HepG2 (cell line): ENCODE measurements at regions not wholly inside any gene's neighbourhood (a gene's known extent, or its start where the extent isn't known, plus 50 kb on each side); places are given as distances from the start of the nearest gene placed in this dataset.

Experiments used
- ATAC-seq: fragments of 200-7000 bp; cut with Tn5 transposase; 3 replicates; pipeline ENCODE4 v1.9.1; 2020; ENCODE audit warnings: mild to moderate bottlenecking, moderate library complexity
- BruUV-seq: library from RNA; stranded (reverse); fragments of 400-500 nt; replicated peaks from 2 replicates; lab custom pipeline; 2021; lab: Mats Ljungman, UMichigan
- CTCF ChIA-PET: fragments of 300-600 bp; formaldehyde crosslinking; extraction: SDS; loops from one replicate; lab custom pipeline; 2021; ENCODE audit warnings: low total read pairs, inconsistent platforms, low intra/inter-chr PET ratio; lab: Yijun Ruan, JAX
- POLR2A ChIA-PET: fragments of 350-600 bp; sonication (Branson Sonifier 250); formaldehyde crosslinking; loops from one replicate; lab custom pipeline; 2020; ENCODE audit warnings: antibody characterized with exemption, inconsistent platforms; lab: Yijun Ruan, JAX
- DNase-seq: peaks from one replicate; pipeline ENCODE4 v3.0.0-alpha.2; 2015; ENCODE audit warnings: low spot score
- FAIRE-seq: peaks from 3 replicates; lab custom pipeline; 2011; peaks lifted over from hg19 to GRCh38; lab: Jason Lieb, UNC
- H2AFZ ChIP-seq: one replicate; pipeline ENCODE4 v1.6.1; 2011; ENCODE audit warnings: low read length, inconsistent platforms
- H3K27ac ChIP-seq: fragments of 300-600 bp; 3 replicates; pipeline ENCODE4 v1.8.0; 2011; ENCODE audit warnings: mixed run types, mild to moderate bottlenecking, mixed read lengths, low read length, inconsistent platforms; ENCODE audit not compliant: insufficient read depth; ENCODE audit errors: extremely low read length
- H3K27me3 ChIP-seq, 2 experiments: fragments of 200-600 bp in 1 of 2; 2 replicates in 1 of 2; 3 replicates in 1 of 2; pipeline versions ENCODE4 v1.6.0 to v1.8.0; 2011; ENCODE audit warnings: low read length in 2 of 2, mild to moderate bottlenecking in 2 of 2, moderate library complexity in 2 of 2, inconsistent platforms in 1 of 2; ENCODE audit not compliant: insufficient read depth in 2 of 2, control insufficient read depth in 1 of 2
- H3K36me3 ChIP-seq, 2 experiments: fragments of 200-600 bp in 1 of 2; replicated peaks in 1 of 2; 2 replicates in 1 of 2; 3 replicates in 1 of 2; pipeline versions ENCODE4 v1.5.1 to v1.8.0; 2011; ENCODE audit warnings: low read length in 2 of 2, inconsistent platforms in 1 of 2; ENCODE audit not compliant: insufficient read depth in 2 of 2, control insufficient read depth in 1 of 2
- H3K4me1 ChIP-seq: 2 replicates; pipeline ENCODE4 v1.5.1; 2012; ENCODE audit warnings: low read length, inconsistent platforms; ENCODE audit not compliant: insufficient read depth
- H3K4me2 ChIP-seq: 2 replicates; pipeline ENCODE4 v1.6.0; 2011; ENCODE audit warnings: low read depth, low read length, inconsistent platforms
- H3K4me3 ChIP-seq, 3 experiments: fragments of 200-600 bp in 1 of 3; sonication (generic), shearing (Covaris generic) in 1 of 3; replicated peaks in 1 of 3; 2 replicates each; pipeline ENCODE4 v1.5.1; 2011 to 2016; ENCODE audit warnings: low read length in 3 of 3, inconsistent platforms in 2 of 3, low read depth in 2 of 3, mild to moderate bottlenecking in 2 of 3, control low read depth in 1 of 3, mixed read lengths in 1 of 3; ENCODE audit not compliant: insufficient read depth in 1 of 3
- H3K79me2 ChIP-seq: one replicate; pipeline ENCODE4 v1.6.1; 2011; ENCODE audit warnings: low read length, inconsistent platforms; ENCODE audit not compliant: insufficient read depth
- H3K9ac ChIP-seq: 2 replicates; pipeline ENCODE4 v1.6.0; 2011; ENCODE audit warnings: mild to moderate bottlenecking, low read depth, low read length, inconsistent platforms; ENCODE audit not compliant: insufficient read depth
- H3K9me3 ChIP-seq: 2 replicates; pipeline ENCODE4 v1.5.1; 2012; ENCODE audit warnings: mild to moderate bottlenecking, low read length
- H4K20me1 ChIP-seq: 2 replicates; pipeline ENCODE4 v1.6.0; 2011; ENCODE audit warnings: inconsistent platforms, mild to moderate bottlenecking, low read length, moderate library complexity; ENCODE audit not compliant: insufficient read depth
- ARNT2 ChIP-seq: sonication (generic); formaldehyde crosslinking; IDR thresholded peaks from 2 replicates; pipeline ENCODE4 v1.8.0; 2022; ENCODE audit warnings: mild to moderate bottlenecking, low read depth, missing genetic modification reagents, moderate library complexity
- HMG20B ChIP-seq: conservative IDR thresholded peaks from 2 replicates; pipeline ENCODE4 v1.6.1; 2016; ENCODE audit warnings: missing genetic modification reagents, missing compliant biosample characterization
- MAZ ChIP-seq, 2 experiments: sonication (generic) in 1 of 2; formaldehyde crosslinking in 1 of 2; IDR thresholded peaks; 2 replicates each; pipeline versions ENCODE4 v1.5.0 to v1.6.1; 2012 to 2020; ENCODE audit warnings: low read depth in 2 of 2, mild to moderate bottlenecking in 2 of 2, borderline replicate concordance in 1 of 2, improper control_type of control experiment in 1 of 2, low read length in 1 of 2, missing genetic modification reagents in 1 of 2, moderate library complexity in 1 of 2
- MYNN ChIP-seq: sonication (generic); formaldehyde crosslinking; IDR thresholded peaks from 2 replicates; pipeline ENCODE4 v1.4.0; 2020; ENCODE audit warnings: mild to moderate bottlenecking, low read depth, missing genetic modification reagents
- NR2C2 ChIP-seq: sonication (generic); formaldehyde crosslinking; IDR thresholded peaks from 2 replicates; pipeline ENCODE4 v1.4.0; 2020; ENCODE audit warnings: missing genetic modification reagents, mild to moderate bottlenecking, moderate library complexity, borderline replicate concordance
- ZBTB49 ChIP-seq: sonication (generic); formaldehyde crosslinking; IDR thresholded peaks from 2 replicates; pipeline ENCODE4 v1.4.0; 2020; ENCODE audit warnings: missing genetic modification reagents, borderline replicate concordance
- ZNF530 ChIP-seq: sonication (generic); formaldehyde crosslinking; IDR thresholded peaks from 2 replicates; pipeline ENCODE4 v1.5.0; 2020; ENCODE audit warnings: low read depth, mild to moderate bottlenecking, missing genetic modification reagents
- ZNF878 ChIP-seq: sonication (generic); formaldehyde crosslinking; IDR thresholded peaks from 2 replicates; pipeline ENCODE4 v1.8.1; 2023; ENCODE audit warnings: mild to moderate bottlenecking, missing genetic modification reagents, moderate library complexity
- ZNF891 ChIP-seq: sonication (generic); formaldehyde crosslinking; IDR thresholded peaks from 2 replicates; pipeline ENCODE4 v1.5.0; 2020; ENCODE audit warnings: mild to moderate bottlenecking, missing genetic modification reagents
- WGBS: methylation state at CpG from one replicate; pipeline ENCODE4 v1.1.6; 2017; ENCODE audit warnings: low lambda C conversion rate; 5-methylcytosine and 5-hydroxymethylcytosine counted together
- in situ Hi-C: cut with HindIII; loops from 2 replicates; pipeline ENCODE4 v1.10.0; 2017; ENCODE audit warnings: low pct_unique_long_range_greater_than_20kb; ENCODE audit not compliant: extremely low pct_ligation_motif_present
- intact Hi-C: fragments of 100-400 bp; cut with micrococcal nuclease; formaldehyde crosslinking; loops from one replicate; pipeline ENCODE4 v1.10.0; 2022; ENCODE audit not compliant: unreplicated experiment
- TF ChIP-seq, protein P1 (sequence below): sonication (generic); formaldehyde crosslinking; IDR thresholded peaks from 2 replicates; pipeline ENCODE4 v1.5.1; 2020; ENCODE audit warnings: mild to moderate bottlenecking, missing genetic modification reagents, borderline replicate concordance

DNA sequence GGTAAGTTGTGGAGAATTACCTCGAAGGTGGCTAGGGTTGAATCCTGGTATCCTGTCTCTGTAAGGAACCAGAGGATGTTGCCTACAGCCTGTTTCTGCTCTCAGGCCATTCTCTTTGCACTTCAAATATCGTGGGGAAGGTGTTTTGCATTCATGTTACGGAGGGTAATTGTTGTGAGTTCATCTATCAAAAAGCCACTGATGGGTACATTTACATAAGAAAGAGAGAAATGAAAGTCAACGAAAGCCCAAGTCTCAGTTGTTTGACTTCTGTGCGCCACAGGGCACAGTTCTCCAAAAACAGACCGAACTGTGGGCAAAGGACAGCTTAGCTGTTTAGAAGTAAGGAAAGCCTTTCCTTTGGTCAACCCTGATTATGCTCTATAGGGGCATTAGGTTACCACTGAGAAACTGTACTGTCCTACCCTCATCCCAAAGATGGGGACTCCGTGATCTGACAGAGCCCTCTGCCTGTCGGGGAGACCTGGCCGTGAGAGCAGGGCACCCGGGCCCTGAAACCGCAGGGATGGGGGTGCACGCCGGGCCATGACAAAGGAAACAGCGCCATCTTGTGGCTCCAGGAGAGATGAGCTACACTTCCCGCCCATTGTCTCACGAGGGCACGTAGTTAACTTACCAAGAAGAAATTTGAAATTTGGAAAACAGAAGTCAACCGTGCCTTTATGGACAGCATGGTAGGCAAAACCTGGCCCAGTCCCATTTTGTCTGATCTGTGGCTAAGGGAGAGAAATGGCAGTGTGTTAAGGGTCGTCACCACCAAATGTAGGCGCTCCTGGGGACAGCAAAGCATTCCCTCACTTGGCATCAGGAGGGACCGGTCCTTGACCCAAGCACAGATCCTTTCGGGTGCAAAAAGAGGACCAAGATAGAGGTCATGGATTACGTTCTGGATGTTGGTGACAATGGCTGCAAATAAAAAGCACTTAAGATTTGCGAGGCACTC is 74.5 kb upstream of the DYNLRB2 start (continued):
- TF ChIP-seq NR2C2 (CRISPR knock-in tag) (0 out of 2 replicates have a peak, but pooled peaks have one; percentile 5), ZNF878 (CRISPR knock-in tag) (no peak), MAZ (IDR thresholded peaks at IDR 0.05; ENCODE audit: borderline replicate concordance, low read depth, low read length) (no peak), MAZ (CRISPR knock-in tag; IDR thresholded peaks at IDR 0.05; ENCODE audit: low read depth) (peak; percentile 74), ZBTB49 (CRISPR knock-in tag) (no peak), ZNF891 (CRISPR knock-in tag) (no peak), HMG20B (no peak)

DNA sequence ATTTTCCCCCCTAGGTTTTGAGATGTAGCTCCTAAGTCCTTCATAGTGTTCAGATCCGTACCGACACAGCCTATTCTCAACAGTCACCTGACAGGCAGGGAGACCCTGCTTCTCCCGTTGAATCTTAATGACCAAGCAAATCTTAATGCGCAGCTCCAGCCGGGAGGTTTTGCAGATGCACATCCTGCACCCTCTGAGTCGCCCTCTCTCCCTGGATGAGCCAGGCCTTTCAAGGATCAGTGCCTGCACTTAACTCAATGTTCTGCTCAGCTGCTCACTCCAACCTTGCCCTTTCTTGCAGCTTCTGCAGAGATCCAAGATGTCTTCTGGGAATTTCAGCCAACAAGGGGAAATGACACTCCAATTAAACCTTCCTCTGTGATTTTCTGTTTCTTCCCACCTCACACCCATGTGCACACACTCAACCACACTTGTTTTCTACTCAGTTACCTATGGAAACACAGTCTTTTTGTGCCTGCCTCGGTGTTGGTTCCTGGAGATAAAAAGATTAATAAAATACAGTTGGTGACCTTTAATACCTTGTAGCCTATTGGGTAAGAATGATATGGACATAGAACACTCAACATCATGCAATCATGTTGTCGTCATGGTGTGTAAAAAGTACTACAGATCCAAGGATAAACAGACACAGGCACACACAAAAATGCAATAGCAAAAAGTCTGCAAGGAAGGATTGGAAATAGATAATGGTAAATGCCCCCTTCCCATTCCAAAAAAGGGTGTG is 76.9 kb upstream of the DYNLRB2 start:
- Histone ChIP-seq H3K9ac (no peak overlapping the region), H3K27ac (no peak overlapping the region), H3K4me3 (no peak overlapping the region), H3K36me3 (no peaks in the 10 kb centered on the region), H3K4me2 (no peak overlapping the region), H4K20me1 (no peaks in the 10 kb centered on the region), H3K9me3 (no peaks in the 10 kb centered on the region), H3K79me2 (no peaks in the 10 kb centered on the region), H2AFZ (no peak overlapping the region), H3K27me3 (peaks cover 0 to 27% of the 10 kb centered on the region in 2 experiments; a peak in 4 of 5 replicates), H3K4me1 (peaks cover 43% of the 10 kb centered on the region)
- intact Hi-C loops (loop anchor here (10.0 kb wide), 1 partner anchor 369 kb away; no protein-coding TSS in a partner anchor), in situ Hi-C loops (no loop called here)
- CTCF ChIA-PET: no interaction called here
- POLR2A ChIA-PET: no interaction called here
- DNase-seq: no peak
- WGBS: 57% methylated on average over 8 of the region's 8 CpGs
- no peak for ATAC-seq
- FAIRE-seq: no peak
- no TSS peak for BruUV-seq
- TF ChIP-seq, protein P1, sequence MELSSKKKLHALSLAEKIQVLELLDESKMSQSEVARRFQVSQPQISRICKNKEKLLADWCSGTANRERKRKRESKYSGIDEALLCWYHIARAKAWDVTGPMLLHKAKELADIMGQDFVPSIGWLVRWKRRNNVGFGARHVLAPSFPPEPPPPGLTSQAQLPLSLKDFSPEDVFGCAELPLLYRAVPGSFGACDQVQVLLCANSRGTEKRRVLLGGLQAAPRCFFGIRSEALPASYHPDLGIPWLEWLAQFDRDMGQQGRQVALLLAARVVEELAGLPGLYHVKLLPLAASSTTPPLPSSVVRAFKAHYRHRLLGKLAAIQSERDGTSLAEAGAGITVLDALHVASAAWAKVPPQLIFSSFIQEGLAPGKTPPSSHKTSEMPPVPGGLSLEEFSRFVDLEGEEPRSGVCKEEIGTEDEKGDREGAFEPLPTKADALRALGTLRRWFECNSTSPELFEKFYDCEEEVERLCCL (CRISPR knock-in tag): no peak
- no peak for TF ChIP-seq ARNT2 (CRISPR knock-in tag)
- TF ChIP-seq MYNN: no peak
- TF ChIP-seq ZNF530 (CRISPR knock-in tag): no peak
